ENCODE measurements at regions not wholly inside any gene's neighbourhood (a gene's known extent, or its start where the extent isn't known, plus 50 kb on each side); places are given as distances from the start of the nearest gene placed in this dataset.

DNA sequence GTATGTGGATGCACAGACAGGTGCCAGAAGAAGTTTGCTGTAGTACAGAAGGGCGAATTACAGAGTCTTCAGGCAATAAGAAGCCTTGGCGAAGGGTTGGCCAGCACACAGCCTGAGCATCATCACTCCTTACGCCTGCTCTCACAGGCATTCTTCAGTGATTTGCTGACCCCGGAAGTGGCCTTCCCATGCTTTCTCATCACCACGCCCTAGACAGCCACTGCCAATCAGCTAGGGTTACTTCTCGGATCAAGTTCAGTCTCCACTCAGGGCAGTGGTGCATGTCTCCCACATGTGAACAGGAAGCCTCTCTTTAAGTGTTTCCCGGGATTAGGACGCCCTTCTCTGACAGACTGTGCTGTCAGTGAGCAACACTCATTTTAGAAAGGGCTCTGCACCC is 81.8 kb downstream of the C1QL2 start:
- TF ChIP-seq, protein P1, sequence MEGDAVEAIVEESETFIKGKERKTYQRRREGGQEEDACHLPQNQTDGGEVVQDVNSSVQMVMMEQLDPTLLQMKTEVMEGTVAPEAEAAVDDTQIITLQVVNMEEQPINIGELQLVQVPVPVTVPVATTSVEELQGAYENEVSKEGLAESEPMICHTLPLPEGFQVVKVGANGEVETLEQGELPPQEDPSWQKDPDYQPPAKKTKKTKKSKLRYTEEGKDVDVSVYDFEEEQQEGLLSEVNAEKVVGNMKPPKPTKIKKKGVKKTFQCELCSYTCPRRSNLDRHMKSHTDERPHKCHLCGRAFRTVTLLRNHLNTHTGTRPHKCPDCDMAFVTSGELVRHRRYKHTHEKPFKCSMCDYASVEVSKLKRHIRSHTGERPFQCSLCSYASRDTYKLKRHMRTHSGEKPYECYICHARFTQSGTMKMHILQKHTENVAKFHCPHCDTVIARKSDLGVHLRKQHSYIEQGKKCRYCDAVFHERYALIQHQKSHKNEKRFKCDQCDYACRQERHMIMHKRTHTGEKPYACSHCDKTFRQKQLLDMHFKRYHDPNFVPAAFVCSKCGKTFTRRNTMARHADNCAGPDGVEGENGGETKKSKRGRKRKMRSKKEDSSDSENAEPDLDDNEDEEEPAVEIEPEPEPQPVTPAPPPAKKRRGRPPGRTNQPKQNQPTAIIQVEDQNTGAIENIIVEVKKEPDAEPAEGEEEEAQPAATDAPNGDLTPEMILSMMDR (conservative IDR thresholded peaks at IDR 0.05; ENCODE audit: low read depth in 2 of 2): no peak
- TF ChIP-seq ZNF331 (CRISPR knock-in tag; IDR thresholded peaks at IDR 0.05; ENCODE audit: low read depth) (no peak), EZH2phosphoT487 (IDR thresholded peaks at IDR 0.05; ENCODE audit: unreplicated experiment) (no peak), CREB1 (CRISPR knock-in tag; IDR thresholded peaks at IDR 0.05; ENCODE audit: low read depth) (no peak), POLR2AphosphoS5 (IDR thresholded peaks at IDR 0.05; ENCODE audit: low read depth) (no peak), EZH2 (IDR thresholded peaks at IDR 0.05; ENCODE audit: low read depth, unreplicated experiment) (no peak), JUNB (IDR thresholded peaks at IDR 0.05; ENCODE audit: unreplicated experiment) (no peak), ZNF114 (CRISPR knock-in tag; IDR thresholded peaks at IDR 0.05) (no peak), NANOG (IDR thresholded peaks at IDR 0.05; ENCODE audit: borderline replicate concordance) (no peak)
- TF ChIP-seq, protein P2, sequence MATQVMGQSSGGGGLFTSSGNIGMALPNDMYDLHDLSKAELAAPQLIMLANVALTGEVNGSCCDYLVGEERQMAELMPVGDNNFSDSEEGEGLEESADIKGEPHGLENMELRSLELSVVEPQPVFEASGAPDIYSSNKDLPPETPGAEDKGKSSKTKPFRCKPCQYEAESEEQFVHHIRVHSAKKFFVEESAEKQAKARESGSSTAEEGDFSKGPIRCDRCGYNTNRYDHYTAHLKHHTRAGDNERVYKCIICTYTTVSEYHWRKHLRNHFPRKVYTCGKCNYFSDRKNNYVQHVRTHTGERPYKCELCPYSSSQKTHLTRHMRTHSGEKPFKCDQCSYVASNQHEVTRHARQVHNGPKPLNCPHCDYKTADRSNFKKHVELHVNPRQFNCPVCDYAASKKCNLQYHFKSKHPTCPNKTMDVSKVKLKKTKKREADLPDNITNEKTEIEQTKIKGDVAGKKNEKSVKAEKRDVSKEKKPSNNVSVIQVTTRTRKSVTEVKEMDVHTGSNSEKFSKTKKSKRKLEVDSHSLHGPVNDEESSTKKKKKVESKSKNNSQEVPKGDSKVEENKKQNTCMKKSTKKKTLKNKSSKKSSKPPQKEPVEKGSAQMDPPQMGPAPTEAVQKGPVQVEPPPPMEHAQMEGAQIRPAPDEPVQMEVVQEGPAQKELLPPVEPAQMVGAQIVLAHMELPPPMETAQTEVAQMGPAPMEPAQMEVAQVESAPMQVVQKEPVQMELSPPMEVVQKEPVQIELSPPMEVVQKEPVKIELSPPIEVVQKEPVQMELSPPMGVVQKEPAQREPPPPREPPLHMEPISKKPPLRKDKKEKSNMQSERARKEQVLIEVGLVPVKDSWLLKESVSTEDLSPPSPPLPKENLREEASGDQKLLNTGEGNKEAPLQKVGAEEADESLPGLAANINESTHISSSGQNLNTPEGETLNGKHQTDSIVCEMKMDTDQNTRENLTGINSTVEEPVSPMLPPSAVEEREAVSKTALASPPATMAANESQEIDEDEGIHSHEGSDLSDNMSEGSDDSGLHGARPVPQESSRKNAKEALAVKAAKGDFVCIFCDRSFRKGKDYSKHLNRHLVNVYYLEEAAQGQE (IDR thresholded peaks at IDR 0.05; ENCODE audit: unreplicated experiment): no peak
- TF ChIP-seq, protein P3, sequence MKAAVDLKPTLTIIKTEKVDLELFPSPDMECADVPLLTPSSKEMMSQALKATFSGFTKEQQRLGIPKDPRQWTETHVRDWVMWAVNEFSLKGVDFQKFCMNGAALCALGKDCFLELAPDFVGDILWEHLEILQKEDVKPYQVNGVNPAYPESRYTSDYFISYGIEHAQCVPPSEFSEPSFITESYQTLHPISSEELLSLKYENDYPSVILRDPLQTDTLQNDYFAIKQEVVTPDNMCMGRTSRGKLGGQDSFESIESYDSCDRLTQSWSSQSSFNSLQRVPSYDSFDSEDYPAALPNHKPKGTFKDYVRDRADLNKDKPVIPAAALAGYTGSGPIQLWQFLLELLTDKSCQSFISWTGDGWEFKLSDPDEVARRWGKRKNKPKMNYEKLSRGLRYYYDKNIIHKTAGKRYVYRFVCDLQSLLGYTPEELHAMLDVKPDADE (IDR thresholded peaks at IDR 0.05): no peak
- TF ChIP-seq, protein P4, sequence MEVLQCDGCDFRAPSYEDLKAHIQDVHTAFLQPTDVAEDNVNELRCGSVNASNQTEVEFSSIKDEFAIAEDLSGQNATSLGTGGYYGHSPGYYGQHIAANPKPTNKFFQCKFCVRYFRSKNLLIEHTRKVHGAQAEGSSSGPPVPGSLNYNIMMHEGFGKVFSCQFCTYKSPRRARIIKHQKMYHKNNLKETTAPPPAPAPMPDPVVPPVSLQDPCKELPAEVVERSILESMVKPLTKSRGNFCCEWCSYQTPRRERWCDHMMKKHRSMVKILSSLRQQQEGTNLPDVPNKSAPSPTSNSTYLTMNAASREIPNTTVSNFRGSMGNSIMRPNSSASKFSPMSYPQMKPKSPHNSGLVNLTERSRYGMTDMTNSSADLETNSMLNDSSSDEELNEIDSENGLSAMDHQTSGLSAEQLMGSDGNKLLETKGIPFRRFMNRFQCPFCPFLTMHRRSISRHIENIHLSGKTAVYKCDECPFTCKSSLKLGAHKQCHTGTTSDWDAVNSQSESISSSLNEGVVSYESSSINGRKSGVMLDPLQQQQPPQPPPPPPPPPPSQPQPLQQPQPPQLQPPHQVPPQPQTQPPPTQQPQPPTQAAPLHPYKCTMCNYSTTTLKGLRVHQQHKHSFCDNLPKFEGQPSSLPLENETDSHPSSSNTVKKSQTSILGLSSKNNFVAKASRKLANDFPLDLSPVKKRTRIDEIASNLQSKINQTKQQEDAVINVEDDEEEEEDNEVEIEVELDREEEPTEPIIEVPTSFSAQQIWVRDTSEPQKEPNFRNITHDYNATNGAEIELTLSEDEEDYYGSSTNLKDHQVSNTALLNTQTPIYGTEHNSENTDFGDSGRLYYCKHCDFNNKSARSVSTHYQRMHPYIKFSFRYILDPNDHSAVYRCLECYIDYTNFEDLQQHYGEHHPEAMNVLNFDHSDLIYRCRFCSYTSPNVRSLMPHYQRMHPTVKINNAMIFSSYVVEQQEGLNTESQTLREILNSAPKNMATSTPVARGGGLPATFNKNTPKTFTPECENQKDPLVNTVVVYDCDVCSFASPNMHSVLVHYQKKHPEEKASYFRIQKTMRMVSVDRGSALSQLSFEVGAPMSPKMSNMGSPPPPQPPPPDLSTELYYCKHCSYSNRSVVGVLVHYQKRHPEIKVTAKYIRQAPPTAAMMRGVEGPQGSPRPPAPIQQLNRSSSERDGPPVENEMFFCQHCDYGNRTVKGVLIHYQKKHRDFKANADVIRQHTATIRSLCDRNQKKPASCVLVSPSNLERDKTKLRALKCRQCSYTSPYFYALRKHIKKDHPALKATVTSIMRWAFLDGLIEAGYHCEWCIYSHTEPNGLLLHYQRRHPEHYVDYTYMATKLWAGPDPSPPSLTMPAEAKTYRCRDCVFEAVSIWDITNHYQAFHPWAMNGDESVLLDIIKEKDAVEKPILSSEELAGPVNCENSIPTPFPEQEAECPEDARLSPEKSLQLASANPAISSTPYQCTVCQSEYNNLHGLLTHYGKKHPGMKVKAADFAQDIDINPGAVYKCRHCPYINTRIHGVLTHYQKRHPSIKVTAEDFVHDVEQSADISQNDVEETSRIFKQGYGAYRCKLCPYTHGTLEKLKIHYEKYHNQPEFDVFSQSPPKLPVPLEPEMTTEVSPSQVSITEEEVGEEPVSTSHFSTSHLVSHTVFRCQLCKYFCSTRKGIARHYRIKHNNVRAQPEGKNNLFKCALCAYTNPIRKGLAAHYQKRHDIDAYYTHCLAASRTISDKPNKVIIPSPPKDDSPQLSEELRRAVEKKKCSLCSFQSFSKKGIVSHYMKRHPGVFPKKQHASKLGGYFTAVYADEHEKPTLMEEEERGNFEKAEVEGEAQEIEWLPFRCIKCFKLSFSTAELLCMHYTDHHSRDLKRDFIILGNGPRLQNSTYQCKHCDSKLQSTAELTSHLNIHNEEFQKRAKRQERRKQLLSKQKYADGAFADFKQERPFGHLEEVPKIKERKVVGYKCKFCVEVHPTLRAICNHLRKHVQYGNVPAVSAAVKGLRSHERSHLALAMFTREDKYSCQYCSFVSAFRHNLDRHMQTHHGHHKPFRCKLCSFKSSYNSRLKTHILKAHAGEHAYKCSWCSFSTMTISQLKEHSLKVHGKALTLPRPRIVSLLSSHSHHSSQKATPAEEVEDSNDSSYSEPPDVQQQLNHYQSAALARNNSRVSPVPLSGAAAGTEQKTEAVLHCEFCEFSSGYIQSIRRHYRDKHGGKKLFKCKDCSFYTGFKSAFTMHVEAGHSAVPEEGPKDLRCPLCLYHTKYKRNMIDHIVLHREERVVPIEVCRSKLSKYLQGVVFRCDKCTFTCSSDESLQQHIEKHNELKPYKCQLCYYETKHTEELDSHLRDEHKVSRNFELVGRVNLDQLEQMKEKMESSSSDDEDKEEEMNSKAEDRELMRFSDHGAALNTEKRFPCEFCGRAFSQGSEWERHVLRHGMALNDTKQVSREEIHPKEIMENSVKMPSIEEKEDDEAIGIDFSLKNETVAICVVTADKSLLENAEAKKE (CRISPR knock-in tag; IDR thresholded peaks at IDR 0.05): no peak

Data from GM23338 (cell line).